OCI-LY7 (cell line): ENCODE measurements at regions not wholly inside any gene's neighbourhood (a gene's known extent, or its start where the extent isn't known, plus 50 kb on each side); places are given as distances from the start of the nearest gene placed in this dataset.
"Not testable (repeated sequence)": the region's sequence is repeated elsewhere in the genome, so short reads cannot be mapped to it uniquely, and the experiment has no call there.

Experiments used
- BruUV-seq: library from RNA; stranded (reverse); fragments of 400-500 nt; replicated peaks from 2 replicates; lab custom pipeline; 2021; lab: Mats Ljungman, UMichigan
- CTCF ChIA-PET: fragments of 300-600 bp; sonication (Branson Sonifier 250); formaldehyde crosslinking; loops from one replicate; lab custom pipeline; 2022; ENCODE audit warnings: antibody characterized with exemption; ENCODE audit not compliant: unreplicated experiment; lab: Charles Lee
- POLR2A ChIA-PET: fragments of 300-600 bp; sonication (Branson Sonifier 250); formaldehyde crosslinking; loops from one replicate; lab custom pipeline; 2022; ENCODE audit warnings: antibody characterized with exemption; lab: Charles Lee
- DNase-seq: peaks from one replicate; pipeline ENCODE4 v3.0.0-alpha.2; 2015; ENCODE audit warnings: low spot score
- H2AFZ ChIP-seq: fragments of 200-600 bp; sonication (generic), shearing (Covaris generic); 2 replicates; pipeline ENCODE4 v1.6.1; 2014; ENCODE audit warnings: mild to moderate bottlenecking, antibody characterized with exemption, low read length, moderate library complexity
- H3K27ac ChIP-seq: fragments of 200-600 bp; sonication (generic); 2 replicates; pipeline ENCODE4 v1.5.1; 2014; ENCODE audit warnings: mixed run types, low read depth, mild to moderate bottlenecking, moderate library complexity, low read length, inconsistent platforms; ENCODE audit not compliant: poor library complexity, severe bottlenecking
- H3K36me3 ChIP-seq: fragments of 200-600 bp; sonication (generic); 2 replicates; pipeline ENCODE4 v1.6.1; 2014; ENCODE audit warnings: mild to moderate bottlenecking, antibody characterized with exemption, low read length, moderate library complexity, mixed read lengths; ENCODE audit not compliant: insufficient read depth
- H3K4me1 ChIP-seq: fragments of 200-600 bp; sonication (generic); 2 replicates; pipeline ENCODE4 v1.5.1; 2014; ENCODE audit warnings: mild to moderate bottlenecking, low read length; ENCODE audit not compliant: insufficient read depth, poor library complexity, severe bottlenecking
- H3K4me2 ChIP-seq: fragments of 200-600 bp; sonication (generic); 2 replicates; pipeline ENCODE4 v1.6.1; 2014; ENCODE audit warnings: mild to moderate bottlenecking, low read length
- H3K4me3 ChIP-seq: fragments of 200-600 bp; sonication (generic); 2 replicates; pipeline ENCODE4 v1.5.1; 2014; ENCODE audit warnings: mild to moderate bottlenecking, low read depth, low read length; ENCODE audit not compliant: poor library complexity, severe bottlenecking
- H3K79me2 ChIP-seq: fragments of 200-600 bp; sonication (generic); 2 replicates; pipeline ENCODE4 v1.6.1; 2016; ENCODE audit warnings: low read depth, mild to moderate bottlenecking, low read length, moderate library complexity, mixed read lengths; ENCODE audit not compliant: insufficient read depth
- H3K9me2 ChIP-seq: fragments of 200-600 bp; sonication (generic); 2 replicates; pipeline ENCODE4 v1.6.1; 2016; ENCODE audit warnings: mild to moderate bottlenecking, low read length, mixed read lengths; ENCODE audit not compliant: insufficient read depth
- H3K9me3 ChIP-seq: fragments of 200-600 bp; sonication (generic); 2 replicates; pipeline ENCODE4 v1.6.1; 2014; ENCODE audit warnings: mild to moderate bottlenecking, mixed run types, low read length, mixed read lengths
- H4K20me1 ChIP-seq: fragments of 200-600 bp; sonication (generic); 2 replicates; pipeline ENCODE4 v1.6.1; 2014; ENCODE audit warnings: mild to moderate bottlenecking, antibody characterized with exemption, low read length, moderate library complexity, mixed read lengths; ENCODE audit not compliant: insufficient read depth
- CTCF ChIP-seq: fragments of 200-600 bp; sonication (generic); conservative IDR thresholded peaks from 2 replicates; pipeline ENCODE4 v1.5.1; 2014; ENCODE audit warnings: mild to moderate bottlenecking, antibody characterized with exemption, low read length, moderate library complexity, mixed read lengths
- intact Hi-C: fragments of 100-400 bp; cut with micrococcal nuclease; formaldehyde crosslinking; loops from one replicate; pipeline ENCODE4 v1.10.0; 2022; ENCODE audit not compliant: unreplicated experiment

GRCh38 chr1:206380163-206380790 lies 90.0 kb upstream of the IKBKE start:
- H3K4me3 ChIP-seq, H3K79me2 ChIP-seq, H3K9me3 ChIP-seq, intact Hi-C loops, H2AFZ ChIP-seq, H3K4me2 ChIP-seq, H3K36me3 ChIP-seq, DNase-seq, H3K9me2 ChIP-seq, POLR2A ChIA-PET, H4K20me1 ChIP-seq, H3K27ac ChIP-seq, CTCF ChIA-PET, BruUV-seq, H3K4me1 ChIP-seq: not testable (repeated sequence)

- H3K9me3 ChIP-seq, intact Hi-C loops, H2AFZ ChIP-seq, H3K36me3 ChIP-seq, H4K20me1 ChIP-seq, H3K4me3 ChIP-seq, DNase-seq, POLR2A ChIA-PET, CTCF ChIA-PET, H3K9me2 ChIP-seq, H3K4me1 ChIP-seq, H3K4me2 ChIP-seq, H3K27ac ChIP-seq, BruUV-seq, H3K79me2 ChIP-seq: not testable (repeated sequence)
Observed at GRCh38 chr1:206380791-206381610, 89.3 kb upstream of the IKBKE start.

DNA sequence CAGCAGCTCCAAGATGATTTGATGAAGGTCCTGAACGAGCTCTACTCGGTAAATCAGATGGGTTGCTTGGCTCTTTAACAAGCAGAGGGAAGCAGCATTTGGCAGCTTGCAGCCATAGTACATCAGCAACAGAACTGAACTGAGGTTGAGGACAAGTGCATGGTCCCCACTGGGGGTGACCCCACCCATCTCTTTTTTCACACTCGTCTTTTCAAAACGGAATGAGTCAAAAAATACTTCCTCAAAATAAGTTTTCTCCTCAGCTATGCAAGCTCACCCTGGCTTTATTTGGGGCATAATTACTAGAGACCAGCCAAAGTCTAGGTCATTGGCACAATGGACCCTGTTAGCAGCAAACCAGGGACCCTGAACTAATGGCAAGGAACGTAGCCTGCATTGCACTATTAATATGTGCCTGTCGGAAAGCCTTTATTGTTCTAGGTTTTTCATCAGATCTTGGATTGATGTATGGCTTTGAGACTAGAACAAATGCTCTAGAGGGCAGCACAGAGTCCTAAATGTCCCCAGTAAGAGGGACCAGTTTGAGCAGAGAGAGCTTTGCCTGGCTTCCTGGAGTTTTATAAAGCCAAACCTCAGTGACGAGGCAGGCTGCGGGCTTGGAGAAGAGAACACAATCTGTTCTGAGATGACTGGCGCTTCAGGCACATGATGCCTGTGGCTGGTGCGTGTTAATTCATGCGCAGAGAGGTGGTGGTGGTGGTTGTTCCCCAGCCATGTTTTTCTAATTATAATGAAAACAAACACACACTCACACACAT lies 86.1 kb upstream of the IKBKE start:
- peak; percentile 35; the same call in 1 of the 2 replicates for TF ChIP-seq CTCF
- POLR2A ChIA-PET, H3K79me2 ChIP-seq, H3K4me3 ChIP-seq, intact Hi-C loops, H3K9me3 ChIP-seq, H3K4me1 ChIP-seq, H3K4me2 ChIP-seq, CTCF ChIA-PET, H3K27ac ChIP-seq, H3K9me2 ChIP-seq, H3K36me3 ChIP-seq, H4K20me1 ChIP-seq, H2AFZ ChIP-seq, BruUV-seq: not testable (repeated sequence)
- peak; percentile 24 for DNase-seq

DNA sequence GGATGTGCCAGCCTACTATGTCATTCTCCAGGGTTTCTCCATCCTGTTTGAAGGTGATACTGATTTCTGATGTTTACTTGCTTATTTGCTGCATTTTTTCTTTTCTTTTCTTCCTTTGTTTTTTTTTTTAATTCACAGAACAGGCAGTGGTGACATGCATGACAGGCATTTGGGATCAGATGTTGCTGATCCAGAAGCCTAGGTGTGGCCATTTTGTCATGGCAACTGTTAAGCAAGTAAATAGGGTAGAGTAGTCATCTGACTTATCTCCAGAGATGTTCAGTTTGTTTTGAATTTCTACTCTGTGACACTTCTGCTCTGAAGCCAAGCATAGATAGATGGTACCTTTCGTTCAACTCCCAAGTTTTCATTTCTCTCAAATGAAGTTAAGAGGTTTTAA lies 85.4 kb upstream of the IKBKE start:
- H3K36me3 ChIP-seq, result not testable (repeated sequence)

DNA sequence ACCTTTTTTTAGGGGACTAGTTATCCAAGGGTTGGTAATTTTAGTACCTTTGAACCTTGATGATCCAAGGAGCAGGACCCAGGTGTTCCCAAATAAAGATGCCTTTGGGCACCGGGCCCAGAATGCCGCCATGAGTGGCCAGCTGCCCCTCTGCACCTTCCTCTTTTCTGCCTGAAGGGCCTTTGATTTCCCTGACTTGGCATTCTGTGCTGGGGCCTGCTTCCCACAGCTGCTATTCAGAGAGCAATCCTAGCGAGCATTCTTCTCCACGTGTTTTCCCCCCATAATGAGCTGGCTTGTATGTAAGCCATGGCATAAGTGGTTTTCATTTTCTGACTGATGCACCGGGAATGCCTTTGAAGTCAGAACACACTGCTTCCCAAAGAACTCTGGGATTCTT lies 82.6 kb upstream of the IKBKE start:
- H3K9me2 ChIP-seq, H4K20me1 ChIP-seq, H3K27ac ChIP-seq, H2AFZ ChIP-seq, H3K4me1 ChIP-seq, BruUV-seq, CTCF ChIA-PET, H3K4me3 ChIP-seq, H3K36me3 ChIP-seq, intact Hi-C loops, H3K4me2 ChIP-seq, H3K79me2 ChIP-seq, POLR2A ChIA-PET, H3K9me3 ChIP-seq, DNase-seq: not testable (repeated sequence)

More for the DNA sequence above, 85.4 kb upstream of the IKBKE start:
- H3K4me1 ChIP-seq, H3K4me2 ChIP-seq, H3K9me3 ChIP-seq, H4K20me1 ChIP-seq, POLR2A ChIA-PET, H2AFZ ChIP-seq, DNase-seq, BruUV-seq, H3K9me2 ChIP-seq, H3K79me2 ChIP-seq, H3K27ac ChIP-seq, CTCF ChIA-PET, H3K4me3 ChIP-seq, intact Hi-C loops: not testable (repeated sequence)
